ENCODE measurements at regions not wholly inside any gene's neighbourhood (a gene's known extent, or its start where the extent isn't known, plus 50 kb on each side); places are given as distances from the start of the nearest gene placed in this dataset.

GRCh38 chr21:14844001-14844400 lies 220.8 kb downstream of the NRIP1 start:
- no peak for TF ChIP-seq CTCF (IDR thresholded peaks at IDR 0.05)
- H3K27me3 ChIP-seq = no peaks in the 10 kb centered on the region
- H3K4me1 ChIP-seq (ENCODE audit: control insufficient read depth in 1 of 2, insufficient read depth in 1 of 2, low read depth in 1 of 2, low read length in 1 of 2) = no peaks in the 10 kb centered on the region
- no peaks in the 10 kb centered on the region for H3K36me3 ChIP-seq
- H3K4me3 ChIP-seq (ENCODE audit: low read depth in 1 of 2, low read length in 1 of 2) = no peak overlapping the region
- H3K27ac ChIP-seq = no peak overlapping the region
- no peaks in the 10 kb centered on the region for H3K9me3 ChIP-seq

GRCh38 chr21:14842601-14843000 lies 222.2 kb downstream of the NRIP1 start:
- Histone ChIP-seq H3K9me3 (no peaks in the 10 kb centered on the region), H3K36me3 (no peaks in the 10 kb centered on the region), H3K4me3 (ENCODE audit: low read depth in 1 of 2, low read length in 1 of 2) (no peak overlapping the region), H3K4me1 (ENCODE audit: control insufficient read depth in 1 of 2, insufficient read depth in 1 of 2, low read depth in 1 of 2, low read length in 1 of 2) (no peaks in the 10 kb centered on the region), H3K27me3 (no peaks in the 10 kb centered on the region), H3K27ac (no peak overlapping the region)
- TF ChIP-seq CTCF (IDR thresholded peaks at IDR 0.05) = no peak

- no peak for TF ChIP-seq CTCF (IDR thresholded peaks at IDR 0.05)
- Histone ChIP-seq H3K9me3 (no peaks in the 10 kb centered on the region), H3K4me1 (ENCODE audit: control insufficient read depth in 1 of 2, insufficient read depth in 1 of 2, low read depth in 1 of 2, low read length in 1 of 2) (no peaks in the 10 kb centered on the region), H3K27ac (no peak overlapping the region), H3K36me3 (no peaks in the 10 kb centered on the region), H3K4me3 (ENCODE audit: low read depth in 1 of 2, low read length in 1 of 2) (no peak overlapping the region), H3K27me3 (no peaks in the 10 kb centered on the region)
Observed at GRCh38 chr21:14841511-14842472, 223.0 kb downstream of the NRIP1 start.

- H3K27me3 ChIP-seq = no peaks in the 10 kb centered on the region
- no peak overlapping the region for H3K27ac ChIP-seq
- TF ChIP-seq CTCF (IDR thresholded peaks at IDR 0.05) = no peak
- no peak overlapping the region for H3K4me3 ChIP-seq (ENCODE audit: low read depth in 1 of 2, low read length in 1 of 2)
- H3K36me3 ChIP-seq = no peaks in the 10 kb centered on the region
- no peaks in the 10 kb centered on the region for H3K9me3 ChIP-seq
- H3K4me1 ChIP-seq (ENCODE audit: control insufficient read depth in 1 of 2, insufficient read depth in 1 of 2, low read depth in 1 of 2, low read length in 1 of 2) = peaks cover 0 to 8% of the 10 kb centered on the region in 2 experiments
Observed at GRCh38 chr21:14838400-14838799, 226.4 kb downstream of the NRIP1 start.

- H3K4me1 ChIP-seq (ENCODE audit: control insufficient read depth in 1 of 2, insufficient read depth in 1 of 2, low read depth in 1 of 2, low read length in 1 of 2) = peaks cover 0 to 22% of the 10 kb centered on the region in 2 experiments
- TF ChIP-seq CTCF (IDR thresholded peaks at IDR 0.05) = no peak
- H3K9me3 ChIP-seq = no peaks in the 10 kb centered on the region
- no peaks in the 10 kb centered on the region for H3K36me3 ChIP-seq
- H3K27me3 ChIP-seq = no peaks in the 10 kb centered on the region
- no peak overlapping the region for H3K4me3 ChIP-seq (ENCODE audit: low read depth in 1 of 2, low read length in 1 of 2)
- H3K27ac ChIP-seq = no peak overlapping the region
Observed at GRCh38 chr21:14836950-14837349, 227.8 kb downstream of the NRIP1 start.

Measured in neutrophil (primary cell).